RWPE2 (cell line): ENCODE measurements at regions not wholly inside any gene's neighbourhood (a gene's known extent, or its start where the extent isn't known, plus 50 kb on each side); places are given as distances from the start of the nearest gene placed in this dataset.

Source experiments
- ATAC-seq: fragments of 200-7000 bp; cut with Tn5 transposase; 3 replicates; pipeline ENCODE4 v1.9.1; 2021; ENCODE audit warnings: low read depth
- DNase-seq: peaks from one replicate; pipeline ENCODE4 v3.0.0-alpha.2; 2020; ENCODE audit warnings: low spot score
- H3K27ac ChIP-seq: fragments of 450-650 bp; 2 replicates; pipeline ENCODE4 v1.5.1; 2017; ENCODE audit warnings: mild to moderate bottlenecking; ENCODE audit not compliant: poor library complexity, severe bottlenecking
- H3K27me3 ChIP-seq: fragments of 250-450 bp; sonication (Bioruptor Pico); 2 replicates; pipeline ENCODE4 v1.5.1; 2021; ENCODE audit warnings: mild to moderate bottlenecking, moderate library complexity; ENCODE audit not compliant: insufficient read depth, poor library complexity, severe bottlenecking
- H3K36me3 ChIP-seq: fragments of 250-450 bp; sonication (Bioruptor Pico); 2 replicates; pipeline ENCODE4 v1.5.1; 2020; ENCODE audit warnings: low read depth, mild to moderate bottlenecking, moderate library complexity
- H3K4me1 ChIP-seq: fragments of 250-450 bp; sonication (Bioruptor Pico); 2 replicates; pipeline ENCODE4 v1.5.1; 2021; ENCODE audit warnings: mild to moderate bottlenecking, moderate library complexity; ENCODE audit not compliant: insufficient read depth, poor library complexity, severe bottlenecking
- H3K4me3 ChIP-seq: fragments of 250-450 bp; sonication (Bioruptor Pico); 2 replicates; pipeline ENCODE4 v1.5.1; 2021; ENCODE audit warnings: mild to moderate bottlenecking, moderate library complexity; ENCODE audit not compliant: severe bottlenecking
- H3K9me3 ChIP-seq: fragments of 250-450 bp; sonication (Bioruptor Pico); 2 replicates; pipeline ENCODE4 v1.5.1; 2021; ENCODE audit warnings: mild to moderate bottlenecking, moderate library complexity; ENCODE audit not compliant: severe bottlenecking
- TF ChIP-seq, protein P1 (sequence below): fragments of 450-650 bp; IDR thresholded peaks from one replicate; pipeline ENCODE4 v1.5.1; 2017; ENCODE audit warnings: mild to moderate bottlenecking, moderate library complexity; ENCODE audit not compliant: poor library complexity, severe bottlenecking

GRCh38 chr13:48896312-48896711 lies 79.4 kb upstream of the FNDC3A start:
- Histone ChIP-seq H3K27ac (no peak overlapping the region), H3K9me3 (no peaks in the 10 kb centered on the region), H3K27me3 (no peaks in the 10 kb centered on the region), H3K4me3 (no peak overlapping the region), H3K36me3 (no peaks in the 10 kb centered on the region), H3K4me1 (peaks cover 14% of the 10 kb centered on the region)
- DNase-seq (no peak), ATAC-seq (peak; percentile 40; the same call in 2 of the 3 replicates)
- TF ChIP-seq, protein P1, sequence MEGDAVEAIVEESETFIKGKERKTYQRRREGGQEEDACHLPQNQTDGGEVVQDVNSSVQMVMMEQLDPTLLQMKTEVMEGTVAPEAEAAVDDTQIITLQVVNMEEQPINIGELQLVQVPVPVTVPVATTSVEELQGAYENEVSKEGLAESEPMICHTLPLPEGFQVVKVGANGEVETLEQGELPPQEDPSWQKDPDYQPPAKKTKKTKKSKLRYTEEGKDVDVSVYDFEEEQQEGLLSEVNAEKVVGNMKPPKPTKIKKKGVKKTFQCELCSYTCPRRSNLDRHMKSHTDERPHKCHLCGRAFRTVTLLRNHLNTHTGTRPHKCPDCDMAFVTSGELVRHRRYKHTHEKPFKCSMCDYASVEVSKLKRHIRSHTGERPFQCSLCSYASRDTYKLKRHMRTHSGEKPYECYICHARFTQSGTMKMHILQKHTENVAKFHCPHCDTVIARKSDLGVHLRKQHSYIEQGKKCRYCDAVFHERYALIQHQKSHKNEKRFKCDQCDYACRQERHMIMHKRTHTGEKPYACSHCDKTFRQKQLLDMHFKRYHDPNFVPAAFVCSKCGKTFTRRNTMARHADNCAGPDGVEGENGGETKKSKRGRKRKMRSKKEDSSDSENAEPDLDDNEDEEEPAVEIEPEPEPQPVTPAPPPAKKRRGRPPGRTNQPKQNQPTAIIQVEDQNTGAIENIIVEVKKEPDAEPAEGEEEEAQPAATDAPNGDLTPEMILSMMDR = no peak

- Histone ChIP-seq H3K27ac (no peak overlapping the region), H3K9me3 (no peaks in the 10 kb centered on the region), H3K36me3 (no peaks in the 10 kb centered on the region), H3K4me1 (no peaks in the 10 kb centered on the region), H3K27me3 (no peaks in the 10 kb centered on the region), H3K4me3 (no peak overlapping the region)
- DNase-seq = no peak
- ATAC-seq = no peak
- TF ChIP-seq, protein P1 = no peak
Observed at GRCh38 chr13:48901781-48902180, 73.9 kb upstream of the FNDC3A start.

DNA sequence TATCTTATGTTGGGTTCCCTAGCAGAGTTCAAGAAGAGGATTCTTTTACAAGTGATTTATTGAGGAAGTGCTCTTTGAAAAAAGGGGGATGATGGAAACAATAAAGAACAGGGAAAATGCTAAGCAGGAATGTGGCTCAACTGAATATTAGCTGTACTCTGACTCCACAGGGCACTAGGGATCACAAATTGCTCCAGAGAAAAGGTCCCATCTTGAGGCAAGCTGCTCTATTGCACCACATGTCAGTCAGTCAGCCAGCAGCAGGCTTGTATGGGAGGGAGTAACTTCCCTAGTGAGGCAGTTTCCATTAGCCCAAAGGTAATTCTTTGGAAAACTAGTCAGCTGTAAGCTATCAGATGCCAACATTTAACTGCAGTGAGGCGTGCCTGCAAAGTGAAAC lies 73.3 kb upstream of the FNDC3A start:
- Histone ChIP-seq H3K4me1 (no peaks in the 10 kb centered on the region), H3K9me3 (no peaks in the 10 kb centered on the region), H3K4me3 (no peak overlapping the region), H3K36me3 (no peaks in the 10 kb centered on the region), H3K27ac (no peak overlapping the region), H3K27me3 (no peaks in the 10 kb centered on the region)
- TF ChIP-seq, protein P1 = no peak
- ATAC-seq (0 out of 3 replicates have a peak, but pooled peaks have one; percentile 35), DNase-seq (no peak)

DNA sequence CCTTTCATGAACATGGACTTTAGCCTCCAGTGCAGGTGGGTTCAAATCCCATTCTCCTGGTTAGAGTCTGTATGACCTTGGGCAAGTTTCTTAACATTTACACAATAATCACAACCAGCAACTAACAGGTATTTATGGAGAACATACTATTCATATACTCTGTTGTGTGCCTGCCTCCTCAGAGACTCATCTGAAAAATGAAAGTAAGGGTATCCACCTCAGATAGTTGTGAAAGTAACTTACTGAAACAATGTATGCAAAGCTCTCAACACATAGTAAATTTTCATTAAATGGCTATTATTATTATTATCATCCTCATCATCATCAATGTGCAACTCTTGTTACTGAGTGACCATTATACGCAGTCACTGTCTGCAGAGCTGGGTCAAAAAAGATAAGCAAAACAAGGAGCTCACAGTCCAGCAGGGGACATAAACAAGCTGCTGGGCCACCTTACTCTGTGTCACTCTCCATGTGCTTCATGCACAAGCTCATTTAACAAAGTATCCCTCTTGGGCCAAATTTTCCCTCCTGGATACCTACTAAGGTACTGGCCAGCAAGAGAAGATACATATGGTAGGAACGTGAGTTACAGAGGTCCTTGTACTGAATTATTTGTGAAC lies 70.9 kb upstream of the FNDC3A start:
- Histone ChIP-seq H3K36me3 (no peaks in the 10 kb centered on the region), H3K4me1 (peaks cover 6% of the 10 kb centered on the region), H3K9me3 (no peaks in the 10 kb centered on the region), H3K27me3 (no peaks in the 10 kb centered on the region), H3K4me3 (no peak overlapping the region), H3K27ac (no peak overlapping the region)
- TF ChIP-seq, protein P1 = no peak
- ATAC-seq (no peak), DNase-seq (no peak)

DNA sequence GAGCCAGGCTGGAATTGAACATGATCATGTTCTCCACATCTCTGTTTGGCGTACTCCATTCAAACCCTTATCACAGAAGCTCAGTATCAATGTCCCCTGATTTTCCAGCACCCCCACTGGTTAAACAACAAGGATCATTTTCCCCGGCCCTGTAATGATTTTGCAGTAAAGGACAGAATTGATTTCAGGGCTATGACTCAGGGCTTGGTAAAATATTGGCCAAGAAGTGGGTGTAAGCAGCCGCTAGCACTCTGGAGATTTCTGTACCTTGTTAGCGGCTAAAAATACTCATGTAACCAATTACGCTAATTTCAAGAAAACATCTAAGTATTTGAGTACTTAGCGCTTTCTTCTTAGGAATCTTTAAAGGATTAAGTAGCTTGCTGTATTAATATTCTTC lies 69.5 kb upstream of the FNDC3A start:
- H3K4me3 ChIP-seq = no peak overlapping the region
- no peaks in the 10 kb centered on the region for H3K27me3 ChIP-seq
- no peaks in the 10 kb centered on the region for H3K9me3 ChIP-seq
- no peaks in the 10 kb centered on the region for H3K36me3 ChIP-seq
- no peak for ATAC-seq
- no peak overlapping the region for H3K27ac ChIP-seq
- TF ChIP-seq, protein P1 = no peak
- DNase-seq = no peak
- H3K4me1 ChIP-seq = peaks cover 6% of the 10 kb centered on the region
